ENCODE measurements at regions not wholly inside any gene's neighbourhood (a gene's known extent, or its start where the extent isn't known, plus 50 kb on each side); places are given as distances from the start of the nearest gene placed in this dataset.

- Mint-ChIP-seq H3K4me3 (no peak overlapping the region), H3K4me1 (ENCODE audit: low read depth) (peaks cover 81% of the 10 kb centered on the region), H3K9me3 (no peaks in the 10 kb centered on the region), H3K27me3 (ENCODE audit: insufficient read depth) (no peaks in the 10 kb centered on the region; the same call in 1 of the 2 replicates), H3K27ac (no peak overlapping the region), H3K36me3 (ENCODE audit: low read depth) (no peaks in the 10 kb centered on the region)
- TF ChIP-seq CTCF (IDR thresholded peaks at IDR 0.05): no peak
- no peak for DNase-seq
These were observed 473.0 kb upstream of the TNP1 start for GRCh38 chr2:217332866-217333265.

- Mint-ChIP-seq H3K4me3 (no peak overlapping the region), H3K36me3 (ENCODE audit: low read depth) (no peaks in the 10 kb centered on the region), H3K4me1 (ENCODE audit: low read depth) (peaks cover 76% of the 10 kb centered on the region), H3K27me3 (ENCODE audit: insufficient read depth) (no peaks in the 10 kb centered on the region; the same call in 1 of the 2 replicates), H3K9me3 (no peaks in the 10 kb centered on the region), H3K27ac (peak overlapping the region; percentile 75; the same call in 1 of the 2 replicates)
- DNase-seq: no peak
- TF ChIP-seq CTCF (IDR thresholded peaks at IDR 0.05): no peak
These were observed 472.5 kb upstream of the TNP1 start for GRCh38 chr2:217332417-217332791.

- Mint-ChIP-seq H3K27me3 (ENCODE audit: insufficient read depth) (no peaks in the 10 kb centered on the region; the same call in 1 of the 2 replicates), H3K27ac (peak overlapping the region; percentile 75), H3K9me3 (no peaks in the 10 kb centered on the region), H3K36me3 (ENCODE audit: low read depth) (no peaks in the 10 kb centered on the region), H3K4me1 (ENCODE audit: low read depth) (peaks cover 70% of the 10 kb centered on the region), H3K4me3 (0 out of 2 replicates have a peak overlapping the region, but pooled peaks have one; percentile 7)
- peak; percentile 64 for DNase-seq
- no peak for TF ChIP-seq CTCF (IDR thresholded peaks at IDR 0.05)
These were observed 471.9 kb upstream of the TNP1 start for GRCh38 chr2:217331523-217332416.

- Mint-ChIP-seq H3K27me3 (ENCODE audit: insufficient read depth) (no peaks in the 10 kb centered on the region; the same call in 1 of the 2 replicates), H3K36me3 (ENCODE audit: low read depth) (no peaks in the 10 kb centered on the region), H3K9me3 (no peaks in the 10 kb centered on the region), H3K4me1 (ENCODE audit: low read depth) (peaks cover 72% of the 10 kb centered on the region), H3K27ac (no peak overlapping the region), H3K4me3 (no peak overlapping the region)
- no peak for DNase-seq
- no peak for TF ChIP-seq CTCF (IDR thresholded peaks at IDR 0.05)
These were observed 470.8 kb upstream of the TNP1 start for GRCh38 chr2:217330647-217331046.

- H3K27ac Mint-ChIP-seq: no peak overlapping the region
- no peaks in the 10 kb centered on the region; the same call in 1 of the 2 replicates for H3K27me3 Mint-ChIP-seq (ENCODE audit: insufficient read depth)
- no peaks in the 10 kb centered on the region; the same call in 1 of the 2 replicates for H3K9me3 Mint-ChIP-seq
These were observed 469.2 kb upstream of the TNP1 start for GRCh38 chr2:217329023-217329431.

More at GRCh38 chr2:217329023-217329431, 469.2 kb upstream of the TNP1 start:
- DNase-seq: no peak
- H3K36me3 Mint-ChIP-seq (ENCODE audit: low read depth): peaks cover 8% of the 10 kb centered on the region
- TF ChIP-seq CTCF (IDR thresholded peaks at IDR 0.05): no peak
- no peak overlapping the region for H3K4me3 Mint-ChIP-seq
- H3K4me1 Mint-ChIP-seq (ENCODE audit: low read depth): peaks cover 63% of the 10 kb centered on the region

Data from HFFc6 (cell line).